Fibroblast of pulmonary artery (primary cell): ENCODE measurements at regions not wholly inside any gene's neighbourhood (a gene's known extent, or its start where the extent isn't known, plus 50 kb on each side); places are given as distances from the start of the nearest gene placed in this dataset.

ENCODE experiments used
- DNase-seq: peaks from one replicate; pipeline ENCODE4 v3.0.0-alpha.2; 2010; ENCODE audit warnings: low read depth
- H3K4me3 ChIP-seq: replicated peaks from 2 replicates; pipeline ENCODE4 v1.5.1; 2011; ENCODE audit warnings: low read depth, mild to moderate bottlenecking, control low read depth, low read length, moderate library complexity
- TF ChIP-seq, protein P1 (sequence below): IDR thresholded peaks from 2 replicates; pipeline ENCODE4 v1.5.1; 2011; ENCODE audit warnings: mild to moderate bottlenecking, control low read depth, low read length, inconsistent platforms; ENCODE audit errors: missing control alignments

DNA sequence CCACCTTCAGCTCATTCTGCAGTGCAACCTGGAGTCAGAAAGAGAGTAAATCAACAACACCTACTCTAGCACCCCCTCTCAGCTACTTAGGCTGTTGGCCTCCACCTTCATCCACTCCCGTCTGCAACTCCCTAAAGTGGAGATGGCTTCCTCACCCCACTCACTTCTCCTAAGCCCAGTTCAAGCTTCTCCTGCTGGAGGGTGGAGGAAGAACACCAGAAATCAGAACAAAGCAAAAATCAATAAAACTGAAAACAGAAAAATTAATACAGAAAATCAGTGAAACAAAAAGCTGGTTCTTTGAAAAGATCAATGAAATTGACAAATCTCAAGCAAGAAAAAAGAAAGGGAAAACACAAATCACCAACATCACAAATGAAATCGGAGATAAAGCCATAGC is 191.7 kb downstream of the ANAPC1 start:
- TF ChIP-seq, protein P1, sequence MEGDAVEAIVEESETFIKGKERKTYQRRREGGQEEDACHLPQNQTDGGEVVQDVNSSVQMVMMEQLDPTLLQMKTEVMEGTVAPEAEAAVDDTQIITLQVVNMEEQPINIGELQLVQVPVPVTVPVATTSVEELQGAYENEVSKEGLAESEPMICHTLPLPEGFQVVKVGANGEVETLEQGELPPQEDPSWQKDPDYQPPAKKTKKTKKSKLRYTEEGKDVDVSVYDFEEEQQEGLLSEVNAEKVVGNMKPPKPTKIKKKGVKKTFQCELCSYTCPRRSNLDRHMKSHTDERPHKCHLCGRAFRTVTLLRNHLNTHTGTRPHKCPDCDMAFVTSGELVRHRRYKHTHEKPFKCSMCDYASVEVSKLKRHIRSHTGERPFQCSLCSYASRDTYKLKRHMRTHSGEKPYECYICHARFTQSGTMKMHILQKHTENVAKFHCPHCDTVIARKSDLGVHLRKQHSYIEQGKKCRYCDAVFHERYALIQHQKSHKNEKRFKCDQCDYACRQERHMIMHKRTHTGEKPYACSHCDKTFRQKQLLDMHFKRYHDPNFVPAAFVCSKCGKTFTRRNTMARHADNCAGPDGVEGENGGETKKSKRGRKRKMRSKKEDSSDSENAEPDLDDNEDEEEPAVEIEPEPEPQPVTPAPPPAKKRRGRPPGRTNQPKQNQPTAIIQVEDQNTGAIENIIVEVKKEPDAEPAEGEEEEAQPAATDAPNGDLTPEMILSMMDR = peak; percentile 8
- no peak overlapping the region for H3K4me3 ChIP-seq
- no peak for DNase-seq

DNA sequence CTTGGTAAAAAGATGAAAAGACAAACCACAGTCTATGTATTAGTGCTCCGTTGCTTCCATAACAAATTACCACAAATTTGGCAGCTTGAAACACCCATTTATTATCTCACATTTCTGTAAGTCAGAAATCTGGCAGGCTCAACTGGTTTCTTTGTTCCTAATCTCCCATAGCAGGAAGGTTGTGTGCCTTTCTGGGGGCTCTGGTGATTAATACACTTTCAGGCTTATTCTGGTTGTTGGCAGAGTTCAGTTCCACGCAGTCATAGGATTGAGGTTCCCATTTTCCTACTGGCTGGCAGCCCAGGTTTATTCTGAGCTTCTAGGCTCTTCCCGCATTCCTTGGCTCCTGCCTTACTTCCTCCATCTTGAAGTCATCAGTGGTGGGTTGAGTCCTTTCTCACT is 189.3 kb downstream of the ANAPC1 start:
- peak; percentile 98 for DNase-seq
- no peak overlapping the region for H3K4me3 ChIP-seq
- TF ChIP-seq, protein P1 = no peak

DNA sequence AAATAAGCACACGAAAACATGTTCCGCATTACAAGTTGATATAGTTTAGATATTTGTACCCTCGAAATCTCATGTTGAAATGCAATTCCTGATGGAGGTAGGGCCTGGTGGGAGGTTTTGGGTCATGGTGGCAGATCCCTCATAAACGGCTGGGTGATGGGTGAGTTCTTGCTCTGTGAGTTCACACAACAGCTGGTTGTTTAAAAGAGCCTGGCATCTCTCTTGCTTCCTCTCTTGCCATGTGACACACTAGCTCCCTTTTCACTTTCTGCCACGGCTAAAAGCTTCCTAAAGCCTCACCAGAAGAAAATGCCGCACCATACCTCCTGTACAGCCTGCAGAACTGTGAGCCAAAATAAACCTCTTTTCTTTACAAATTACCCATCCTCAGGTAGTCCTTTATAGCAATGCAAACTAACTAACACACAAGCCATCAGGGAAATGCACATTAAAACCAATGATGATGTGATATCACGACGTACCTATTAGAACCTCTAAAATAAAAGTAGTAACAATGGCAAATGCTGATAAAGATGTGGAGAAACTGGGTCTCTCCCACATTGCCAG is 188.5 kb downstream of the ANAPC1 start:
- no peak overlapping the region for H3K4me3 ChIP-seq
- TF ChIP-seq, protein P1 = no peak
- no peak for DNase-seq

DNA sequence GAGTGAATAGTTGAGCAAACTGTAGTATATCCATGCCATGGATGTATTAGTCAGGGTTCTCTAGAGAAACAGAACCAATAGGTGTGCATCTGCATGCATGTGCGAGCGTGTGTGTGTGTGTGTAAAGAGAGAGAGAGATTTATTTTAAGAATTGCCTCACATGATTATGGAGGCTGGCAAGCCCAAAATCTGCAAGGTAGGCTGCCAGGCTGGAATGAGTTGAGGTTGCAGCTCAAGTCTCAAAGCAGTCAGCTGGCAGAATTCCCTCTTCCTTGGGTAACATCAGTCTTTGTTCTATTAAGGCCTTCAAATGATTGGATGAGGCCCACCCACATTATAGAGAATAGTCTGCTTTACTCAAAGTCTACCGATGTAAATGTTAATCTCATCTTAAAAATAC is 187.8 kb downstream of the ANAPC1 start:
- no peak overlapping the region for H3K4me3 ChIP-seq
- DNase-seq = no peak
- TF ChIP-seq, protein P1 = no peak

DNA sequence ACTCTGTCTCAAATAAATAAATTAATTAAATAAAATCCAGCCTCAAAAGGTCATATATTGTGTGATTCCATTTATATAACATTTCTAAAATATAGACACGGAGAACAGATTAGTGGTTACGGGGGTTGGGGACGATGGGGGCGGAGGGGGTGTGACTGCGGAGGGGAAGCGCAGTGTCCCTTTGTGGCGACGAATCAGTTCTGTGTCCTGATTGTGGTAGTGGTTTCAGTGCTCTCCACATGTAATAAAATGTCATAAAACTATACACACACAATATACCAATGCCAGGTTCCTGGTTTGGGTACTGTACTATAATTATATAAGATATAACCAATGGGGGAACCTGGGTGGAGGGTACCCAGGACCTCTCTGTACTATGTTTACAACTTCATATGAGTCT is 186.4 kb downstream of the ANAPC1 start:
- no peak for DNase-seq
- TF ChIP-seq, protein P1 = no peak
- H3K4me3 ChIP-seq = no peak overlapping the region

DNA sequence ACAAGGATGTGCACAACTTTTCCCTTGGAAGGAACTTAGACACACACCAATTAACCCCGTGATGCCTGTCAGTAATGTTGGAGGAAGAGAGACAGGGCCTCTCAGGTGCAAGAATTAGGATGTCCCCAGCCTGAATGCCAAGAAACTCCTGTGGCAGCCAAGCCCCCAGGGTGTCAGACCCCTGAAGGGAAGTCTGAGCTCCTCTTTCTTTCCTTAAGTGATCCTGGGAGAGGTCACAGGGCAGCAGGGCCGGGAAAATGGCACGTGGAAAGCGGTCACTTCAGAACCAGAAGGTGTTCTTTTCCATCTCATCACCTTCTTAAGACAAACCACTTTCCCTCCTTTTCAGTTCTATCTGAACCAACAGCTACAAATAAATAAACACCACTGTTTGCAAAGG is 185.9 kb downstream of the ANAPC1 start:
- TF ChIP-seq, protein P1 = no peak
- H3K4me3 ChIP-seq = no peak overlapping the region
- DNase-seq = no peak
